DND-41 (cell line): ENCODE measurements at regions not wholly inside any gene's neighbourhood (a gene's known extent, or its start where the extent isn't known, plus 50 kb on each side); places are given as distances from the start of the nearest gene placed in this dataset.

Experiments
- ATAC-seq: fragments of 200-7000 bp; cut with Tn5 transposase; 3 replicates; pipeline ENCODE4 v1.9.1; 2021; ENCODE audit warnings: low read depth; ENCODE audit not compliant: insufficient read depth
- DNase-seq: peaks from one replicate; pipeline ENCODE4 v3.0.0-alpha.2; 2020
- H2AFZ ChIP-seq: 2 replicates; pipeline ENCODE4 v1.6.0; 2012; ENCODE audit warnings: low read depth, low read length
- H3K27ac ChIP-seq: 2 replicates; pipeline ENCODE4 v1.5.1; 2012; ENCODE audit warnings: low read length, inconsistent platforms
- H3K27me3 ChIP-seq: fragments of 200-600 bp; sonication (generic); 2 replicates; pipeline ENCODE4 v1.6.0; 2012; ENCODE audit warnings: low read length, mild to moderate bottlenecking, inconsistent platforms; ENCODE audit not compliant: insufficient read depth, poor library complexity
- H3K36me3 ChIP-seq: 2 replicates; pipeline ENCODE4 v1.5.1; 2012; ENCODE audit warnings: low read length, inconsistent platforms; ENCODE audit not compliant: insufficient read depth
- H3K4me1 ChIP-seq: 2 replicates; pipeline ENCODE4 v1.5.1; 2012; ENCODE audit warnings: mild to moderate bottlenecking, low read length; ENCODE audit not compliant: insufficient read depth
- H3K4me2 ChIP-seq: 2 replicates; pipeline ENCODE4 v1.6.0; 2012; ENCODE audit warnings: mild to moderate bottlenecking, moderate library complexity, low read length, inconsistent platforms; ENCODE audit not compliant: insufficient read depth
- H3K4me3 ChIP-seq, 2 experiments: fragments of 200-600 bp in 1 of 2; shearing (Covaris generic) in 1 of 2; 2 replicates each; pipeline ENCODE4 v1.5.1; 2012 to 2016; ENCODE audit warnings: inconsistent platforms in 2 of 2, low read length in 2 of 2, mild to moderate bottlenecking in 2 of 2, low read depth in 1 of 2, moderate library complexity in 1 of 2
- H3K79me2 ChIP-seq: 2 replicates; pipeline ENCODE4 v1.6.0; 2012; ENCODE audit warnings: low read length, inconsistent platforms; ENCODE audit not compliant: insufficient read depth
- H3K9ac ChIP-seq: 2 replicates; pipeline ENCODE4 v1.6.0; 2012; ENCODE audit warnings: low read depth, mild to moderate bottlenecking, inconsistent platforms, low read length, moderate library complexity
- H3K9me3 ChIP-seq: 2 replicates; pipeline ENCODE4 v1.5.1; 2012; ENCODE audit warnings: low read length, moderate library complexity, mild to moderate bottlenecking, inconsistent platforms; ENCODE audit not compliant: insufficient read depth, severe bottlenecking
- H4K20me1 ChIP-seq: 2 replicates; pipeline ENCODE4 v1.6.0; 2012; ENCODE audit warnings: low read length; ENCODE audit not compliant: insufficient read depth
- EZH2 ChIP-seq: IDR thresholded peaks from 3 replicates; pipeline ENCODE4 v1.6.1; 2012; ENCODE audit warnings: borderline replicate concordance, low read depth, mild to moderate bottlenecking, moderate library complexity, low read length, inconsistent platforms; ENCODE audit not compliant: severe bottlenecking
- TF ChIP-seq, protein P1 (sequence below): IDR thresholded peaks from 2 replicates; pipeline ENCODE4 v1.5.1; 2012; ENCODE audit warnings: borderline replicate concordance, low read length, moderate library complexity, mild to moderate bottlenecking; ENCODE audit not compliant: poor library complexity, severe bottlenecking; ENCODE audit errors: extremely low read depth

- no peak overlapping the region for H3K4me2 ChIP-seq
- DNase-seq (no peak), ATAC-seq (no peak)
- no peak for TF ChIP-seq EZH2
- TF ChIP-seq, protein P1, sequence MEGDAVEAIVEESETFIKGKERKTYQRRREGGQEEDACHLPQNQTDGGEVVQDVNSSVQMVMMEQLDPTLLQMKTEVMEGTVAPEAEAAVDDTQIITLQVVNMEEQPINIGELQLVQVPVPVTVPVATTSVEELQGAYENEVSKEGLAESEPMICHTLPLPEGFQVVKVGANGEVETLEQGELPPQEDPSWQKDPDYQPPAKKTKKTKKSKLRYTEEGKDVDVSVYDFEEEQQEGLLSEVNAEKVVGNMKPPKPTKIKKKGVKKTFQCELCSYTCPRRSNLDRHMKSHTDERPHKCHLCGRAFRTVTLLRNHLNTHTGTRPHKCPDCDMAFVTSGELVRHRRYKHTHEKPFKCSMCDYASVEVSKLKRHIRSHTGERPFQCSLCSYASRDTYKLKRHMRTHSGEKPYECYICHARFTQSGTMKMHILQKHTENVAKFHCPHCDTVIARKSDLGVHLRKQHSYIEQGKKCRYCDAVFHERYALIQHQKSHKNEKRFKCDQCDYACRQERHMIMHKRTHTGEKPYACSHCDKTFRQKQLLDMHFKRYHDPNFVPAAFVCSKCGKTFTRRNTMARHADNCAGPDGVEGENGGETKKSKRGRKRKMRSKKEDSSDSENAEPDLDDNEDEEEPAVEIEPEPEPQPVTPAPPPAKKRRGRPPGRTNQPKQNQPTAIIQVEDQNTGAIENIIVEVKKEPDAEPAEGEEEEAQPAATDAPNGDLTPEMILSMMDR: no peak
- H3K27me3 ChIP-seq: peaks cover 3% of the 10 kb centered on the region
- H3K9ac ChIP-seq: no peak overlapping the region
- no peaks in the 10 kb centered on the region for H3K79me2 ChIP-seq
- H3K36me3 ChIP-seq: no peaks in the 10 kb centered on the region
- H3K9me3 ChIP-seq: no peaks in the 10 kb centered on the region
- H3K27ac ChIP-seq: no peak overlapping the region
- H3K4me1 ChIP-seq: no peaks in the 10 kb centered on the region
- H4K20me1 ChIP-seq: no peaks in the 10 kb centered on the region
- H3K4me3 ChIP-seq: no peak overlapping the region
- H2AFZ ChIP-seq: no peak overlapping the region
Observed at GRCh38 chr1:184891440-184891839, 82.9 kb downstream of the NIBAN1 start.

DNA sequence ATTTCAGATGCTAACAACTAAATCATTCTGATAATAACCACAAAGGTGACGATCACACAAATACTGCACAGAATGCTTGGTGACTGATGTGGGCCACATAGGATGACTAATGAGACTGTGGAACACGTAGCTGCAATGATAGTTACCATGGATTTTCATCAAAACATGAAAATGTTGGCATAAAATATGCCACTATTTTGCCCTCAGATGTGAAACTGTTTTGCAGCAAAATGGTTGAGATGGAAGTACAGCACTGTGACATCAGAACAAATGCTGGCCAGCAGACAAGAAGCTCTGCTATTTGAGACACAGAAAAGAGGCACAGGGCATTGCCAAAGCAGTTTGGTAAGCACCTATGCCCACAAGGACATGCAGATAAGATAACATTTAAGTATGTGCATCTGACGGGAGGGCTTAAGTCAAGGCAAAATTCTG lies 83.8 kb downstream of the NIBAN1 start:
- Histone ChIP-seq H3K27me3 (peaks cover 3% of the 10 kb centered on the region), H3K4me1 (no peaks in the 10 kb centered on the region), H3K9me3 (no peaks in the 10 kb centered on the region), H2AFZ (no peak overlapping the region), H4K20me1 (no peaks in the 10 kb centered on the region), H3K27ac (no peak overlapping the region), H3K36me3 (no peaks in the 10 kb centered on the region), H3K79me2 (no peaks in the 10 kb centered on the region), H3K9ac (no peak overlapping the region), H3K4me3 (no peak overlapping the region), H3K4me2 (no peak overlapping the region)
- ATAC-seq: no peak
- TF ChIP-seq EZH2: no peak
- TF ChIP-seq, protein P1: no peak
- no peak for DNase-seq

DNA sequence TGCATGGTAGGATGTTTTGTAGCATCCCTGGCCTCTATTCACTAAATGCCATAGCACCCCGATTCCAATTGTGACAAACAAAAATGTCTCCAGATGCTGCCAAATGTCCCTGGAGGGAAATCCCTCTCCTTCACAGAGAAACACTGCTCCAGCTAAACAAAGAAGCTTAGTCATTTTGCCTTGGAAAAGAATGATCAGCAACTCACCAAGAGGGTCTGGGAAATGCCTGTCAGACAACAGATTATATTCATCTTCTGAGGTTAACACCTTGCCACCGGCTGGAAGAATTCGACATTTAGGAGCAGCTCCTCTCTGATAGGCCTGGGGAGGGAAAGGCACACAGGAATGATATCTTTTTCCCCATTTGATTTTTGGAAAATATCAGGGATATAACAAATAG lies 84.4 kb downstream of the NIBAN1 start:
- no peak overlapping the region for H3K4me3 ChIP-seq
- no peak overlapping the region for H3K4me2 ChIP-seq
- H4K20me1 ChIP-seq: no peaks in the 10 kb centered on the region
- no peak overlapping the region for H2AFZ ChIP-seq
- H3K4me1 ChIP-seq: no peaks in the 10 kb centered on the region
- TF ChIP-seq, protein P1: no peak
- no peak for TF ChIP-seq EZH2
- peaks cover 3% of the 10 kb centered on the region for H3K27me3 ChIP-seq
- ATAC-seq (no peak), DNase-seq (no peak)
- no peaks in the 10 kb centered on the region for H3K79me2 ChIP-seq
- H3K36me3 ChIP-seq: no peaks in the 10 kb centered on the region
- no peak overlapping the region for H3K9ac ChIP-seq
- H3K9me3 ChIP-seq: no peaks in the 10 kb centered on the region
- no peak overlapping the region for H3K27ac ChIP-seq

DNA sequence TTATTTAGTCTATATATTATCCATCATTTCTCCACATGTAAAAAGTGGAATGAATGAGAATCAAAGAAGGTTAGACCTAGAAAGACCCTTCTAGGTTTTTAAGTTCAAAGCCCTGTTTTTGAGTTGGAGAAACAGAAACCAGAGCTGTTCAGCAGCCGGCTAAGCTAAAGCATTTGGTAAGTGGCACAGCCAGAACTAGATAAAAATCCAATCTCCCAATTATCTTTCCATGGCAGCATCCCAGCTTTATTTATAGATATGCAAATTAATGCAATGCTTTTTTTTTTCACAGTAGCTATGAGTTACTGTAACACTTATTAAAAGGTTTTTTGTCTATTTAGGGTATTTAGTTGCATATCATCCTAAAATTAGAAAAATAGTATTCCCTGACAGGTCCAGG lies 85.1 kb downstream of the NIBAN1 start:
- Histone ChIP-seq H4K20me1 (no peaks in the 10 kb centered on the region), H3K36me3 (no peaks in the 10 kb centered on the region), H3K4me3 (no peak overlapping the region), H3K9me3 (no peaks in the 10 kb centered on the region), H3K4me1 (no peaks in the 10 kb centered on the region), H3K79me2 (no peaks in the 10 kb centered on the region), H3K27ac (no peak overlapping the region), H3K27me3 (peaks cover 3% of the 10 kb centered on the region), H3K4me2 (no peak overlapping the region), H2AFZ (no peak overlapping the region), H3K9ac (no peak overlapping the region)
- no peak for DNase-seq
- no peak for TF ChIP-seq EZH2
- TF ChIP-seq, protein P1: no peak
- no peak for ATAC-seq
